BE2C (cell line): ENCODE measurements at regions not wholly inside any gene's neighbourhood (a gene's known extent, or its start where the extent isn't known, plus 50 kb on each side); places are given as distances from the start of the nearest gene placed in this dataset.

ENCODE experiments used
- DNase-seq: peaks from one replicate; pipeline ENCODE4 v3.0.0-alpha.2; 2020
- H3K27me3 ChIP-seq: fragments of 250-450 bp; sonication (Bioruptor Pico); 2 replicates; pipeline ENCODE4 v1.5.1; 2020; ENCODE audit warnings: mild to moderate bottlenecking
- H3K36me3 ChIP-seq: fragments of 250-450 bp; sonication (Bioruptor Pico); 2 replicates; pipeline ENCODE4 v1.5.1; 2020; ENCODE audit warnings: mild to moderate bottlenecking
- H3K4me1 ChIP-seq: fragments of 250-450 bp; sonication (Bioruptor Pico); 2 replicates; pipeline ENCODE4 v1.5.1; 2020
- H3K4me3 ChIP-seq: 2 replicates; pipeline ENCODE4 v1.5.1; 2011; ENCODE audit warnings: low read depth, low read length
- H3K9me3 ChIP-seq: fragments of 250-450 bp; sonication (Bioruptor Pico); 2 replicates; pipeline ENCODE4 v1.5.1; 2020
- CTCF ChIP-seq: IDR thresholded peaks from 2 replicates; pipeline ENCODE4 v1.5.1; 2012; ENCODE audit warnings: mild to moderate bottlenecking, low read depth, low read length

- no peaks in the 10 kb centered on the region for H3K27me3 ChIP-seq
- H3K36me3 ChIP-seq: no peaks in the 10 kb centered on the region
- no peak for TF ChIP-seq CTCF
- no peaks in the 10 kb centered on the region for H3K9me3 ChIP-seq
- H3K4me1 ChIP-seq: no peaks in the 10 kb centered on the region
- no peak for DNase-seq
- no peak overlapping the region for H3K4me3 ChIP-seq
Observed at GRCh38 chr2:180195847-180196246, 188.8 kb upstream of the CWC22 start.

DNA sequence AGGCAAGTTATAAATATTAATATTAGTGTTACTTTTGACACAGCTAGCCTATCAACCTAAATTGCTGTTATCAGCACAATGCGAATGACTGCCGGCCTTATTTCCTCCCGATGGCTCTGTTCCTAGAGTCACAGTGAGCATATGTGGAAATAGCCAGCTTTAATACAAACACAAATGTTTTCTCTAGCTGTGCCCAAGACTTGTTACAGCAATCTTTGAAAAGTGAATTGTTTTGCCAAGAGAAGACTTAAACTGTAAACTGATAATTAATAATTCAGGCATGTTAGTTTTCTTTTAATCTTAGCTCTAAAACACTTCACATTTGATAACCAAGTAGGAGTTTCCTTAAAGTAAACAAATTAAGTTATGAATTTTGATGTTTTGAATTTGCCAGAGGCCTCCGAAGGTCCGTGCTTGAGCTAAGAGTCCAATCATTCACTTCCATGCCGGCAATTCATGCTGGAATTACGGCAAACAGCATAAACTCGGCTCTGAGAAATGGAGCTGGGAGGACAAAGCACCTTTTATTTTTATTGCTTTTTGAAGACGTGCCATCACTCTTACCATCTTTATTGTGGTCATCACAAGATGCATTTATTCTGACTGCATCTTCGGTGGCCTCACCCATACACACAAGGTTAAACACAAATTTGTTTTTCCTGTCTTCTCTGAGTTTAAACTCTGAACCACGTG lies 184.5 kb upstream of the CWC22 start:
- Histone ChIP-seq H3K9me3 (no peaks in the 10 kb centered on the region), H3K4me3 (no peak overlapping the region), H3K4me1 (no peaks in the 10 kb centered on the region), H3K36me3 (no peaks in the 10 kb centered on the region), H3K27me3 (no peaks in the 10 kb centered on the region)
- DNase-seq: no peak
- no peak for TF ChIP-seq CTCF

- H3K36me3 ChIP-seq: no peaks in the 10 kb centered on the region
- H3K9me3 ChIP-seq: no peaks in the 10 kb centered on the region
- H3K4me1 ChIP-seq: no peaks in the 10 kb centered on the region
- TF ChIP-seq CTCF: no peak
- no peaks in the 10 kb centered on the region for H3K27me3 ChIP-seq
- no peak for DNase-seq
- no peak overlapping the region for H3K4me3 ChIP-seq
Observed at GRCh38 chr2:180190851-180191250, 183.8 kb upstream of the CWC22 start.

GRCh38 chr2:180187611-180188010 lies 180.5 kb upstream of the CWC22 start:
- TF ChIP-seq CTCF: no peak
- H3K4me3 ChIP-seq: no peak overlapping the region
- H3K9me3 ChIP-seq: no peaks in the 10 kb centered on the region
- no peaks in the 10 kb centered on the region for H3K27me3 ChIP-seq
- no peaks in the 10 kb centered on the region for H3K4me1 ChIP-seq
- DNase-seq: no peak
- H3K36me3 ChIP-seq: no peaks in the 10 kb centered on the region

GRCh38 chr2:180184506-180184905 lies 177.4 kb upstream of the CWC22 start:
- H3K4me3 ChIP-seq: no peak overlapping the region
- H3K9me3 ChIP-seq: no peaks in the 10 kb centered on the region
- no peaks in the 10 kb centered on the region for H3K27me3 ChIP-seq
- H3K4me1 ChIP-seq: no peaks in the 10 kb centered on the region
- no peaks in the 10 kb centered on the region for H3K36me3 ChIP-seq
- no peak for DNase-seq
- TF ChIP-seq CTCF: no peak

- no peak for DNase-seq
- no peak for TF ChIP-seq CTCF
- no peaks in the 10 kb centered on the region for H3K9me3 ChIP-seq
- H3K4me1 ChIP-seq: no peaks in the 10 kb centered on the region
- H3K4me3 ChIP-seq: no peak overlapping the region
- no peaks in the 10 kb centered on the region for H3K36me3 ChIP-seq
- H3K27me3 ChIP-seq: no peaks in the 10 kb centered on the region
Observed at GRCh38 chr2:180180511-180180910, 173.4 kb upstream of the CWC22 start.
